ENCODE measurements at regions not wholly inside any gene's neighbourhood (a gene's known extent, or its start where the extent isn't known, plus 50 kb on each side); places are given as distances from the start of the nearest gene placed in this dataset.

- ChIA-PET CTCF (no interaction called here), POLR2A (no interaction called here)
- Mint-ChIP-seq H3K36me3 (no peaks in the 10 kb centered on the region), H3K9me3 (0 out of 2 replicates have a peak, but pooled peaks cover 4% of the 10 kb centered on the region), H3K4me3 (no peak overlapping the region), H3K27ac (no peak overlapping the region), H3K4me1 (peaks cover 9% of the 10 kb centered on the region), H3K27me3 (ENCODE audit: low read depth) (no peaks in the 10 kb centered on the region)
- DNase-seq (ENCODE audit: low spot score): no peak
- TF ChIP-seq ATF6 (CRISPR knock-in tag; IDR thresholded peaks at IDR 0.05) (no peak), ZBTB43 (CRISPR knock-in tag; IDR thresholded peaks at IDR 0.05) (no peak), SP1 (CRISPR knock-in tag; conservative IDR thresholded peaks at IDR 0.05) (no peak), ZBTB21 (CRISPR knock-in tag; IDR thresholded peaks at IDR 0.05; ENCODE audit: borderline replicate concordance) (no peak)
- ATAC-seq: no peak
Observed at GRCh38 chr7:54141576-54141975, 400.6 kb upstream of the VSTM2A start.

GRCh38 chr7:54145716-54146115, 396.5 kb upstream of the VSTM2A start:
- TF ChIP-seq NR1H2 (CRISPR knock-in tag; IDR thresholded peaks at IDR 0.05) (no peak), SOX15 (CRISPR knock-in tag; IDR thresholded peaks at IDR 0.05) (no peak), ATF6 (CRISPR knock-in tag; IDR thresholded peaks at IDR 0.05) (no peak), IRF2 (CRISPR knock-in tag; IDR thresholded peaks at IDR 0.05; ENCODE audit: borderline replicate concordance, low read depth) (no peak), NR3C1 (CRISPR knock-in tag; conservative IDR thresholded peaks at IDR 0.05; ENCODE audit: low read depth) (no peak), ZBTB21 (CRISPR knock-in tag; IDR thresholded peaks at IDR 0.05; ENCODE audit: borderline replicate concordance) (no peak), HMGA2 (CRISPR knock-in tag; IDR thresholded peaks at IDR 0.05) (no peak)
- TF ChIP-seq, protein P1, sequence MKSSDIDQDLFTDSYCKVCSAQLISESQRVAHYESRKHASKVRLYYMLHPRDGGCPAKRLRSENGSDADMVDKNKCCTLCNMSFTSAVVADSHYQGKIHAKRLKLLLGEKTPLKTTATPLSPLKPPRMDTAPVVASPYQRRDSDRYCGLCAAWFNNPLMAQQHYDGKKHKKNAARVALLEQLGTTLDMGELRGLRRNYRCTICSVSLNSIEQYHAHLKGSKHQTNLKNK (CRISPR knock-in tag; IDR thresholded peaks at IDR 0.05): no peak
- TF ChIP-seq, protein P2, sequence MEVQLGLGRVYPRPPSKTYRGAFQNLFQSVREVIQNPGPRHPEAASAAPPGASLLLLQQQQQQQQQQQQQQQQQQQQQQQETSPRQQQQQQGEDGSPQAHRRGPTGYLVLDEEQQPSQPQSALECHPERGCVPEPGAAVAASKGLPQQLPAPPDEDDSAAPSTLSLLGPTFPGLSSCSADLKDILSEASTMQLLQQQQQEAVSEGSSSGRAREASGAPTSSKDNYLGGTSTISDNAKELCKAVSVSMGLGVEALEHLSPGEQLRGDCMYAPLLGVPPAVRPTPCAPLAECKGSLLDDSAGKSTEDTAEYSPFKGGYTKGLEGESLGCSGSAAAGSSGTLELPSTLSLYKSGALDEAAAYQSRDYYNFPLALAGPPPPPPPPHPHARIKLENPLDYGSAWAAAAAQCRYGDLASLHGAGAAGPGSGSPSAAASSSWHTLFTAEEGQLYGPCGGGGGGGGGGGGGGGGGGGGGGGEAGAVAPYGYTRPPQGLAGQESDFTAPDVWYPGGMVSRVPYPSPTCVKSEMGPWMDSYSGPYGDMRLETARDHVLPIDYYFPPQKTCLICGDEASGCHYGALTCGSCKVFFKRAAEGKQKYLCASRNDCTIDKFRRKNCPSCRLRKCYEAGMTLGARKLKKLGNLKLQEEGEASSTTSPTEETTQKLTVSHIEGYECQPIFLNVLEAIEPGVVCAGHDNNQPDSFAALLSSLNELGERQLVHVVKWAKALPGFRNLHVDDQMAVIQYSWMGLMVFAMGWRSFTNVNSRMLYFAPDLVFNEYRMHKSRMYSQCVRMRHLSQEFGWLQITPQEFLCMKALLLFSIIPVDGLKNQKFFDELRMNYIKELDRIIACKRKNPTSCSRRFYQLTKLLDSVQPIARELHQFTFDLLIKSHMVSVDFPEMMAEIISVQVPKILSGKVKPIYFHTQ (CRISPR knock-in tag; IDR thresholded peaks at IDR 0.05): no peak
- TF ChIP-seq, protein P3, sequence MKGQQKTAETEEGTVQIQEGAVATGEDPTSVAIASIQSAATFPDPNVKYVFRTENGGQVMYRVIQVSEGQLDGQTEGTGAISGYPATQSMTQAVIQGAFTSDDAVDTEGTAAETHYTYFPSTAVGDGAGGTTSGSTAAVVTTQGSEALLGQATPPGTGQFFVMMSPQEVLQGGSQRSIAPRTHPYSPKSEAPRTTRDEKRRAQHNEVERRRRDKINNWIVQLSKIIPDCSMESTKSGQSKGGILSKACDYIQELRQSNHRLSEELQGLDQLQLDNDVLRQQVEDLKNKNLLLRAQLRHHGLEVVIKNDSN (CRISPR knock-in tag; IDR thresholded peaks at IDR 0.05): no peak
- TF ChIP-seq, protein P4, sequence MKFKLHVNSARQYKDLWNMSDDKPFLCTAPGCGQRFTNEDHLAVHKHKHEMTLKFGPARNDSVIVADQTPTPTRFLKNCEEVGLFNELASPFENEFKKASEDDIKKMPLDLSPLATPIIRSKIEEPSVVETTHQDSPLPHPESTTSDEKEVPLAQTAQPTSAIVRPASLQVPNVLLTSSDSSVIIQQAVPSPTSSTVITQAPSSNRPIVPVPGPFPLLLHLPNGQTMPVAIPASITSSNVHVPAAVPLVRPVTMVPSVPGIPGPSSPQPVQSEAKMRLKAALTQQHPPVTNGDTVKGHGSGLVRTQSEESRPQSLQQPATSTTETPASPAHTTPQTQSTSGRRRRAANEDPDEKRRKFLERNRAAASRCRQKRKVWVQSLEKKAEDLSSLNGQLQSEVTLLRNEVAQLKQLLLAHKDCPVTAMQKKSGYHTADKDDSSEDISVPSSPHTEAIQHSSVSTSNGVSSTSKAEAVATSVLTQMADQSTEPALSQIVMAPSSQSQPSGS (CRISPR knock-in tag; IDR thresholded peaks at IDR 0.05; ENCODE audit: borderline replicate concordance, low read depth): no peak
- Mint-ChIP-seq H3K27me3 (ENCODE audit: low read depth) (no peaks in the 10 kb centered on the region), H3K9me3 (peaks cover 22% of the 10 kb centered on the region), H3K27ac (no peak overlapping the region), H3K4me3 (no peak overlapping the region), H3K36me3 (peaks cover 4% of the 10 kb centered on the region; the same call in 1 of the 2 replicates), H3K4me1 (peaks cover 9% of the 10 kb centered on the region)
- ATAC-seq: peak; percentile 63; the same call in 1 of the 2 replicates
- POLR2A ChIA-PET: no interaction called here
- CTCF ChIA-PET: no interaction called here
- peak; percentile 14 for DNase-seq (ENCODE audit: low spot score)

Data from WTC11 (cell line).